Stimulated activated CD8-positive, alpha-beta memory T cell treated with anti-CD3 and anti-CD28 coated beads, Interleukin-12 subunit alpha, Interleukin-12 subunit beta, amount 100 ng/mL, for 24 hours (primary cell): ENCODE measurements at regions not wholly inside any gene's neighbourhood (a gene's known extent, or its start where the extent isn't known, plus 50 kb on each side); places are given as distances from the start of the nearest gene placed in this dataset.

Experiments
- DNase-seq: peaks from one replicate; pipeline ENCODE4 v3.0.0-alpha.2; 2020; ENCODE audit errors: extremely low read depth

DNA sequence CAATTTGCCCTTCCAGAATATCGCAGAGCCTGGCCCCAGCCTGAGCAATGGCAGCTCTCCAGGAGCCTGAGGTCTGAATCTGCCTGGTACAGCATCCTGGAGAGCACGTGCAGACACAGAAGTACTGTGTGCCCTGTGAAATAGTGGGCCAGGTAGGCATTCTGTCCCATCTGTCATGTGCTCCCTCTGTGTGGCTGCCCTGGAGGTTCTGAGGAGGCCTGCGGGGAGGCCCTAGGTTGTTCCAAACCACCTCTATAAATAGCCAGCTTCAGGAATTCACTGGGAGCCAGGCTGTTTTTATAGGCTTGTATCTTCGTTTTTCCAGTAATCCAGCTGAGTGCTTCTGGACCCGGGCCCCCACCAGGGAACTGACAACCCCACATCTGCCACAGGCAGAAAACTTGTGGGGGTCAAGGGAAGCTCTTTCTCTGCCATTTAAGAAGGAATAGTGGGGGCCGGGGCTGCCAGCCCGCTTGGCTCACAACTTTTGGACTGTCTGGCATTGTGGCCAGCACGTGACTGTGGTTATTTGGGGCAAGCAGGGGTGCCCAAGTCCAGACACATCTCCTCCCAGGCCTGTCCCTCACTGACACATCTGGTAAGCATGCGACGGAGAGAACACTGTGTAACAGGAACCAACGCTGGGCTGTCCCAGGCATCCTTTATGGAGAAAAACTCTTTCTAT lies 356.3 kb upstream of the TNRC6C start:
- DNase-seq = no peak

DNA sequence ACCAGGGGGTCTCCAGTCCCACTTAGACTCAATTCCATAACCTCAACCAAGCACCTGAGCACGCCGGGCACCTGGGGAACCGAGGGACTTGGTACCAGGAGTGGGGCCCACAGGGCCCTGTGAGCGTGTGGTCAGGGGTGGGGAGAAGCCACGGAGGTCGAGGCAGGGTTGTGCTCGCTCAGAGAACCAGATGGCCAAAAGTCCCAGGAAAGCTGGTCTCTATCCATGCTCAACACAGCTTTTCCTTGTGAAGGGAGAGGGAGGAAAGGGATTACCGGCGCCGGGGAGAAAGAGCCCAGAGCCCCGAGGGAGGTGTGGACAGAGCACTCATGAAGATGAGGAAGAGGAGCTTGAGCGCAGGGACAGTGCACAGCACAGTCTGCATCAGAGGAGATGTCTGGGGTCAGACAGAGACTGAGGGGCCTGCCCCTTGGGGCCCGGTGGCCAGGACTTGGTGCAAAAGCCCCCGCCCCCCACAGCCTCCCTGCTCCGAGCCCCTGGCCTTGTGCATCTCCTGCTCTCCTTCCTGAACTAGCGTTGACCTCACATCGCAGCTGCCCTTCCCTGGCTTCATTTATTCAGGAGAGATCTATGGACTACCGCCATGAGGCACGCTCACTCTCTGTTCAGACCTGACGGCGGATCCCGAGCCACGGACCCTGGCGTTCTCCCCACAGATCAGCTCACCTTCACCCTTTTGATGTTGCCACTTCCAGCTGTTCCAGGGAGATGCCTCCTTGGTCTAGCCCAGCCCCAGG lies 355.4 kb upstream of the TNRC6C start:
- DNase-seq = no peak

DNA sequence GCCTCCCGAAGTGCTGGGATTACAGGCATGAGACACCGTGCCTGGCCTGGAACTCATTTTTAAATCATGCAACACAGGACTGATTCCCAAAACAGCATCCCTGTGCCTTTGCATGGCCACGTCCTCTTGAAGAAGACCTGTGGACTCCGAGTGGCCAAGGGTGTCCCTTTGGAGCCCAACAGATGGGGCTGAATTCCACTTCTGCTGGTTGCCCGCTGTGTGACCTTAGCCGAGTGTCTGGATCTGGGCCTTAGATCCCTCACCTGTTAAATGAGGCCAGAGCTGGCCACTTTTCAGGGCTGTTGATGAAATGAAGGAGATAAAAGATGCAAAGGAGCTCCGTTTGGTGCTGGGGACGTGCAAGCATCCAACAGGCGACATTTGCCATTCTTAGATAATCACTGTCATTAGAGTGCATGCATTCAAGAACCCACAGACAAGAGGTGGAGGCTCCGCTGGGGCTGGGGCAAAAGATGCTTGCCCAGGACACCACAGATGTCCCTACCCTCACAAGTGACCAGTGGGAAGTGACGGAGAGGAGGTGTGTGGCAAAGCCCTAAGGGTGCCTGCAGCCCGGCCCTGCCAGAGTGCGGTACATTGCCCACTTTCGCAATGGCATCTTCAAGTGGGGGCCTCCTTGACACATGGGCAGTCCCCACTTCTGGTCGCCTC lies 354.1 kb upstream of the TNRC6C start:
- DNase-seq = no peak

DNA sequence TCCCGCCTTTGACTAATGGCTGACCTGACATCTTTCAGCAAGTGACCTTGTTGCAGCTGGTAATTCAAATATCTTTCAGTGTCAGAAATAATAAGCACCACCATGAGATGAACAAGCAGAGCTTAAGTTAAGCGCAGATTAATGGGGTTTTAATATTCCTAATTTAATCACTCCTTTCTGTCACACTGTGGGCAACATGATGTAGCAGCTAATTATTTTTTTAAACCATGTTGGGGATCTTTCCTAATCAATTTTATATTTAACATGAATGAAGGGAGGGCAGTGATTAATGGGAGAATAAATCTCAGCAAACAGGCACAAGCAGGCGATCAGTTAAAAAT lies 353.6 kb upstream of the TNRC6C start:
- no peak for DNase-seq

DNA sequence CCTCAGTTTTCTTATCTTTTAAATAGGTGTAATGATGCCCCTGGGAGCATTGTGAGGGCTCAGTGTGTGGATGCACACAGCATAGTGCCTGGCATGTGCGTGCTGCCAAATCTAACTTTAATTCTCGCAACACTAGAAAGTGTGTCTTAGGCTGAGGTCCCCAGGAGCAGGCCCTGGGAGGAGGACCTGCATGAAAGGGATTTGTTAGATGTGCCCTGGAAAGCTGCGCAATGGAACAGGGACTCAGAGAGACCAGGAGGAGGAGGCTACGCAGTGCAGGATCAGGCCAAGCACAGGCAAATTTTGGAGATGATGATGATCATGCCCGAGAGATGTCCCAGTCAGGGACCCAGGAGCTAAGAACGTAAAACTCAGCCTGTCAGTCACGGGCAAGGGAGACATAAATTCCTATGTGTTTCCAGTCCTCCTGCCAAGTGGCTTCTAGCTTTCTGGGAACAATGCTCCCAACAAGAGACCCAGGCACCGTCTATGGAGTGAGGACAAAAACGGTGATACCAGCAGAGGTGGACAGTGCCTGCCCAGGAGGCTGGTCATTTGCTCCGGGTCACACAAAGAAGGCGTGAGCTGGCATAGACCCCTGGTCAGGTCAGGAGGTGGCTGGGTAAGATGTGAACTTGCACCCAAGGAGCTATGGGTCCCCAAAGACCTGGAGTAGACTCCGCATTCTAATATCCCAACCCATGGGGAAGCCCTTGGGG lies 352.2 kb upstream of the TNRC6C start:
- DNase-seq = no peak

DNA sequence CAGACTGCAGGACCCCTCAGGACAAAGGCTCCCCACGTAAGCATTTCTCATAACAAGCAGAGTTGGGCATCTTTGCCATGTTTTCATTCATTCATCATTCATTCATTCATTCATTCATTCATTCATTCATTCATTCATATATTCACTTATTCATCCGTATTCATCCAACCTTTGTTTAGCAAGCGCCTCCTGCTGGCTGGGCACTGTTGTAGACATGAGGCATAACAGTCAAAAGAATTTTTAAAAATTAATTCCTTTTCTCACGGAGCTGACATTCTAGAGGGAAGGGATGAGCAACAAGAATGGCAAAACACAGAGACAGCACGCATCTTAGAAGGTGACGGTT lies 351.7 kb upstream of the TNRC6C start:
- DNase-seq = no peak

DNA sequence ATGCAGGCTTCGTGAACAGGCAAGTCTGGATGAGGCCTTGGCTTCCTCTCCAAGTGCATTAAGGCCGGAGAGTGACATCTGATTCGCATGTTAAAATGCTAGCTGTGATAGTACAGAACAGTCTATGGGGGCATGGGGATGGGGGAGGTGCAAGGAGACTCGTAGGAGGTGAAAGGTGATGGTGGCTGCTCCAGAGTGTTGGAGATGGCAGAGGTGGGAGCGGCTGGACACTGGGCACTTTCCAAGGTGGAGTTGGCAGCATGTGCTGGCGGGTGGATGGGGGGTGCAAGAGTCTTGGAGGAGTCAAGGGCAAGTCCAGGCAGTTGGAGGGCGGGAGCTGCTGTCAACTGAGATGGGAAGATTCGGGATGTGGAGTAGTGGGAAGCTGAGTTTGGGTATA lies 350.9 kb upstream of the TNRC6C start:
- no peak for DNase-seq

DNA sequence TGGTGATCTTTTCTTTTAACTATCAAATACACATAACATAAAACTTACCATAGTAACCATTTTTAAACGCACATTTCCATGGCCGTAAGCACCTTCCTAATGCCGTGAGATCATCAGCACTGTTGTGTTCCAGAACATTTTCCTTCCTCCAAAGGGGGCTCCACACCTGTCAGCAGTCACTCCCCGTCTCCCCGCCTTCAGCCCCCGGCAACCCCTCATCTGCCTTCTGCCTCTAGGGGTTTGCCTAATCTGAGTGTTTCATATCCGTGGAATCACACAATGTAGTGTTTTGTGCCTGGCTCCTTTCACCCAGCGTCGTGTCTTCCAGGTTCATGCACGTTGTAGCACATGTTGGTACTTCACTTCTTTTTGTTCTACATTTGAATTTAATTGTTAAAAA lies 350.1 kb upstream of the TNRC6C start:
- no peak for DNase-seq

DNA sequence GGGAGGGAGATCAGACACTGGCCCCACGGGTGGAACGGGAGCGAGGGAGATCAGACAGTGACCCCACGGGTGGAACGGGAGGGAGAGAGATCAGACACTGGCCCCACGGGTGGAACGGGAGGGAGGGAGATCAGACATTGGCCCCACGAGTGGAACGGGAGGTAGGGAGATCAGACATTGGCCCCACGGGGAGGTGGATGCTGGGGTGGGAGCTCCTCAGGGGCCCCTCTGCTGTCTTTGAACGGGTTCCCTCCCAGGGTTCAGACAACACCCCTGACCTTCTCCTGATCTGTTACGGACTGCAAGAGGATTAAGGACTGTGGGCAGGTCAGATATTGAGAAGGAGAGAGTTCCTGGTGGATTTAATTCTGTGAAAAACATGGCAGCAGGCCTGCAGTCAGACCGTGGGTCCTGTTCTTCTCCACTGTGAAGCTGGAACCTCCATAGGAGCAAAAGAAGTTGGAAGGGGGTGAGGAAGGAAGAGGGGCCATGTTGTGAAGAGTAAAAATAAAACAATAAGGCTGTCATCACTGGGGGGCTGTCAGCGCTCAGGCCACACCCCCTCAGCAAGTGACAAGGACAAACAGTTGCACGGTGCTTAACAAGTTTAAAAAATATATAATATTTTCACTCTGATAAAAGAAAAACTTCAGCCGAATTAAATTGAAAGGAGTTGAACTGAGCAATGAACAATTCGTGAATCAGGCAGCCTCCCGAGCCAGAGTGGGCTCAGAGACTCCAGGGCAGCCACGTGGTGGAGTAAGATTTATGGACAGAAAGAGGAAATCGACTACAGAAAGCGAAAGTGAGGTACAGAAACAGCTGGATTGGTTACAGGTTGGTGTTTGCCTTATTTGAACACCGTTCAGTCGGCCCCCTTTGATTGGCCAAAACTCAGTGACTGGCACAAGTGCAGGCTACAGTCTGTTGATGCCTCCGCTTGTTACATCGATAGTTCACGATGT lies 348.7 kb upstream of the TNRC6C start:
- DNase-seq = no peak

DNA sequence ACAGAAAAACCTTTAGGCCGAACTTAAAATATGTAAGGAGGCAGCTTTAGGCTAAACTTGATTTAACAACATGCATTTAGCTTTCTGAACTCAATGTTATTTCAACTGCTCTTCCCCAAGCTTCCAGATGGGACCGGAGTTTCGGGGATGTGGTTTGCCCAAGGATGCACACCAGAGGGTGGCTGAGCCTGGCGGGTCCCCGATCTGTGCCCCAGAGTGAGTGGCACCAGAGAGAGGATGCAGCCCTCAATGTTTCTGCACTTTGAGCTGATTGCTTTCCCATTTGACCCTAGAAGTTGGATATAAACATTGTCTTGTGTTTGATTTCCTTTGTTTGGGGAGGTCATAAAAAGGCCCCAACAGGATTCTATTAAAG lies 348.0 kb upstream of the TNRC6C start:
- no peak for DNase-seq

DNA sequence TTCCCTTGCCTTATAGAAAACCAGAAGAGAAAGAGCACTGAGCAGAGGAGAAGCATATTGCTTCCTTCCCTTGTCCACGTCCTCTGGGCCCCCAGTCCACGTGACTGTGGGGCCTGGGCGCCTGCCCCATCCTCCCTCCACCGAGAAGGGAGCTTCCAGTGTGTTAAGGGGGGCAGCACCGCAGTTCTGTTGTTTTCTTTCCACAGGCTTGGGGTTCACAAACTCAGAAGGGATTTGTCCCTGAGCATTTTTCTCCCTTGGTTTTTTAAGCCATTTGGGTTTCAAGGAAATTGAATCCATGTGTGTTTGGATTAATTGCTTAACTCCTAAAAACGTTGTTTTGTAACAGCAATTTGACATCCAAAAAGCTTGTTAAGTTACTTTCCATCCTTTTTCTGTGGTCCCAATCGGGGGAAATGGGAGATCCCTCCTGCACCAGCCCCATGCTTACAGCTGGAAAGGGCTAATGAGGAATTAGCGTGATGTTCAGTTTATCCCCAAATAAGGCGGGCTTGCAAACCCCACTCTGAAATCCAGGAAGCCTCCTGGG lies 347.5 kb upstream of the TNRC6C start:
- DNase-seq = no peak

DNA sequence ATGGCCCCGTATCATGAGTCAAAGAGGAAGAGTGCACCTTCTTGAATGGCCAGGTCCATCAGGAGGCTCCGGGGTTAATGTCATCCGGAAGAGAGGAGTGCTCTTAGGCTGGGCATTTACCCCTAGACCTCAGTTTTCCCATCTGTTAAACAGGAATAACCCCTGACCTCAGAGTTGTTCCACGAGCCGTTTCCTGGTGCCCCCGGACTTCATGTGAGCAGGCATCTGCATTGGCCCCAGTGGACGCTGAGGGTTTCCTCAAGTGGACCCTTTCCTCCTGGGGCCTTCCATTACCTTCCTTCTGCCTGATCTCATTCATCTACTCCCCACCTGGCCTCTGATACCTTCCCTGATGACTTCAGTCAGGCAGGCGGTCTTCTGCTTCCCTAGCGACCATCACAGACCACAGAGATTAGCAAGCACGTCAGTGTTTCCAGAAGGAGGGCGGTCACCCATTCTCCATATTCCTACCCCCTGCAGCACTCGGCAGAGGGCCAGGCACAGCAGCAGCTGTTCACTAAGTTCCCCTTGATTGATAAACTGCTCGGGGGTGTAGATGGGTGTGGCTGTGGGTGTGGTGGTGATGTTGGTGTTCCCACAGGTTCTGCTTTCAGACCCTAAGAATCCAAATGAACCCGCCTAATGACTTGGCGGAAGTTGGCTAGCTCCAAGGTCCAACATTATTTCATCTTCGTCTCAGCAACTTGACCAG lies 346.6 kb upstream of the TNRC6C start:
- no peak for DNase-seq

DNA sequence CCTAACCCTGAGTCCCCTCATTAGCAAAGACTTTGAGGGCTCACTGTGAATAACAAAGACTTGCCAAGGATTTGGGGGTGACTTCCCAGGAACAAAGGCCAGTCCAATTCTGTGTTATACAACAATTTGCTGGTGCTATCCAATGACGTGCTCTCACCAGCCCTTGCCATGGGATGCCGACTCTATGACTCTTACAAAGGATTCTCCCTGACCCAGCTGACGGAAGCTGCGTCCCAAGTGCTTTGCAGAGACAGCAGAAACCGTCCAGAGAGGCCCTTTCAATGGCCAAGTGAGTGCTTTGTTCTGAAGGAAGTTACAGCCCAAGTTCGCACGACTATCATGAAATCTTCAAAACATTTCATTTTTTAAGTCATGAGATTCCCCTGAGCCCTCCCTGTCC lies 345.3 kb upstream of the TNRC6C start:
- DNase-seq = no peak

DNA sequence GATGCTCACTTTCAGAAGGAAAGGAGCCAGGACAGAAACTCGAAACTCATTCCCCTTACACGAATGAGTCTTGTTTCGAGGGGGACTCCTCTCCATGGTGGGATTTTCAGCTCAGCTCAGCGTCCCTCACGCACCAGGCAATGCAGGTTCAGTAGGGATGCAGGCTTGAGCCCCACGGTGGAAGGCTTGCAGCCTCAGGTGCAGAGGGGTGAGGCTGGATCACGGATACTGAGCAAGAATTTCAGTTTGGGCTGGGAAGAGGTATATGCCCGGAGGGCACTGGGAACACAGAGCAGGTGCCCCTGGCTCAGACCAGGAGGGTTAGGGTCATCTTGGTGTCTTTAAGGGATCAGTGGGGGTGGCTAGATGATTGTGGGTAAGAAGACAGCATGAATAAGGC lies 344.9 kb upstream of the TNRC6C start:
- no peak for DNase-seq

DNA sequence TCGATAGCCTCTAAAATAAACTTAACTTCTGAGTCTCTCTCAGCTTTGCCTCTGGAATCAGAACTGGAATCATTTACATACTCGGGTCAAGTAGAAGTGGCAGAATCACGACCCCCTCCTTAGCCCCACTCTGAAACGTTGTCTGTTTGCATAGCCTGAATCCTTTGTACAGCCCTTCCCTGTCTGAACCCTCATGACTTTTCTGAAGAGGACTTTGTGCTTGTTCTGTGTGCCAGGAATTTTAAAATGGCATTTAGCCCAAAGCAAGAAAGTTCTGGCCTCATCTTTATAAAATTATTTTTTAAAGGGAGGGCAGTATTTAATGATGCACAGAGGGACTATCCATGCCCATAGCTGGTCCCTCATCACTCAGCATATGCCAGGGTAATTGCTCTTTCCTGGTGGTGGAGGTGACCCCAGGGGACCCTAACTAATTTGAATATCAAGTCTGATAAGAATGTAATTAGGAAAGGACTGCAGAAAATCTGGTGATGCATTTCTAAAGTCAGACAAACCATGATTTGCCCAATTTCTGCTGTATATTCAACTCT lies 342.7 kb upstream of the TNRC6C start:
- DNase-seq = no peak

DNA sequence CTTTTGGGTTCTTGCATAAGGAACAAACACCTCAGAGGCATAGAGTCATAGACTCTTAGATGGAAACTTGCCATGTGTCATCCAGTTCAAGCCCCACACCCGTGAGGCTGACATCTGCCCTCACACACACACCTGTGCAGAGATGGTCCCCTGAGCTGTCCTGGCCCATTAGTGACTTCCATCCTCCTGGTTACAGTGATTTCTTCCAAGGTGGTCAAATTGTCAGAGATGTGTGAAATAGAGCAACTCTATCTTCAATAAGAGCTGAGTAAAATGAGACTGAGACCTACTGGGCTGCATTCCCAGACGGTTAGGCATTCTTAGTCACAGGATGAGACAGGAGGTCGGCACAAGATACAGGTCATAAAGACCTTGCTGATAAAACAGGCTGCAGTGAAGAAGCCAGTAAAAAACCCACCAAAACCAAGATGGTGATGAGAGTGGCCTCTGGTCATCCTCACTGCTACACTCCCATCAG lies 342.2 kb upstream of the TNRC6C start:
- no peak for DNase-seq

DNA sequence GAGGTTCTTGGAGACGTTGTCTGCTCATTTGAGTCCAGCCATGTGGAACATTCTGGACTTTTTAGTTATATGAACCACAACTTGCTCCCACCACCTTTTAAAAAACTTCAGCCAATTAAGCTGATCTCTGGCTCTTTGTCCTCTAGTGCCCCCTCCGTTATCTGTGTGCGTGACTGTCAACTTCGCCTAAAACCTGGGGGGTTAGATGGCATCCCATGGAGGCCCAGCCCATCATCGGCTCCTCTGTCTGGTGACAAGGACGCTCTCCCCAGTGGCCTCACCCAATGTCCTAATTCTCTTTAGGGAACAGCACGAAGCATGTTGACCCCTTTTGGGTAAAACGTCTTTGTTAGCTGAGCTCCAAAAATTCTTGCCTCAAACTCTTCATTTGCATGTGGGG lies 341.0 kb upstream of the TNRC6C start:
- DNase-seq = no peak

DNA sequence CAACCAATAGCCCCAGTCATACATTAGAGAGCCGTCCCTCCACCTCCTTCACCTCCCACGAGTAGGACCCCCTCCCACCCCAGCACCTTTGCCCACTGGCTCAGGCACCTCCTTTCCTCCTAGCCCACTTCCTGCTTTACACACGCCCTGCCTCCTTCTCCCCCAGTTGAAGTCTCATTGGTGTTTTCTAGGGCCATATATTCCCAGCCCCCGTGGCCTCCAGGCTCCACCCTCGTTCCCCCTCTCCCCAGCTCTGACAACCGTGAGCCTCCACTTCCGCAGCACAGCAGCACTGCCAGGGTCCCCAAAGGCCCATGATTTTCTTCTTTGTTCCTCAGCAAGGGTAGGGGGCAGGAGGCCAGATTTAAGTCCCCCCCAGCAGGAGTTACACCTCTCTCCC lies 340.3 kb upstream of the TNRC6C start:
- DNase-seq = no peak

DNA sequence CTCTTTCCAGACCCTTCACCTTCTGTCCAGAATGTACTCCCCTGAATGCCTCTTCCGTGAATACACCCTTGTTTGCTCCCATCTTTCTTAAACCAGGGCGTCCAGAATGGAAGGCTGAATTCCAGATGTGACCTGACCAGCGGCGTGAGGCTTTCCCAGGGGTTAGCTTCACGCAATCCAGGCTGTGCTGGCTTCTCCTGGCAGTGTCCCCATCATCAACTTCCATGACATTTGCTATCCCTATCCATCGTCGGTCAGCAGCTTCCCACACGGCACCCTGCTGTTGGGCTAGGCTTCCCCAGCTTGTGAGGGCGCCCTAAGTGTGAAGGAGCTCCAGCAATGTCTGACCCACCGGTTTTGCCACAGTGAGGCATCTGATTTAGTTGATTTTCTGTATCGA lies 339.8 kb upstream of the TNRC6C start:
- no peak for DNase-seq

DNA sequence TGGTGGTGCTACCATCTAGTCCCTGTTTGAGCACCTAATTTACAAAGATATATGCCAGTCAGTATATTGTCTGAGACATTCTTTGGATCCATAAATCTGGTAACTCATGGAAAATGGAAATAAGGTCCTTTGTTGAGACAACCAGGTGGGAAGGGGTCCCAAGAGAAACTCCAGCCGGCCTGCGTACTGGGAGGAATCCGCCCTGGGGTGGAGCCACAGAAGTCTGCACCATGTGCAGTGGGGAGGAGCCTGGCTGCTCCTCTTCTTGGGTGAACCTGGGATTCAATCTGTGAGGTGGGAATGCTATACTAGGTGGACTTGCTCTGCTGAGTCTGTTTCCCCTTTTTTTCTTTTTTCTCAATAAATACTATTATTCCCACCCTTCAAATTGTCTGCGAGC lies 339.2 kb upstream of the TNRC6C start:
- no peak for DNase-seq
